EH (cell line): ENCODE measurements at regions not wholly inside any gene's neighbourhood (a gene's known extent, or its start where the extent isn't known, plus 50 kb on each side); places are given as distances from the start of the nearest gene placed in this dataset.
A peak's percentile ranks its signal among the peaks of the same experiment; 100 is the strongest.
"Not testable (repeated sequence)": the region's sequence is repeated elsewhere in the genome, so short reads cannot be mapped to it uniquely, and the experiment has no call there.

Experiments
- DNase-seq: peaks from one replicate; pipeline ENCODE4 v3.0.0-alpha.2; 2015; ENCODE audit warnings: low read depth

DNA sequence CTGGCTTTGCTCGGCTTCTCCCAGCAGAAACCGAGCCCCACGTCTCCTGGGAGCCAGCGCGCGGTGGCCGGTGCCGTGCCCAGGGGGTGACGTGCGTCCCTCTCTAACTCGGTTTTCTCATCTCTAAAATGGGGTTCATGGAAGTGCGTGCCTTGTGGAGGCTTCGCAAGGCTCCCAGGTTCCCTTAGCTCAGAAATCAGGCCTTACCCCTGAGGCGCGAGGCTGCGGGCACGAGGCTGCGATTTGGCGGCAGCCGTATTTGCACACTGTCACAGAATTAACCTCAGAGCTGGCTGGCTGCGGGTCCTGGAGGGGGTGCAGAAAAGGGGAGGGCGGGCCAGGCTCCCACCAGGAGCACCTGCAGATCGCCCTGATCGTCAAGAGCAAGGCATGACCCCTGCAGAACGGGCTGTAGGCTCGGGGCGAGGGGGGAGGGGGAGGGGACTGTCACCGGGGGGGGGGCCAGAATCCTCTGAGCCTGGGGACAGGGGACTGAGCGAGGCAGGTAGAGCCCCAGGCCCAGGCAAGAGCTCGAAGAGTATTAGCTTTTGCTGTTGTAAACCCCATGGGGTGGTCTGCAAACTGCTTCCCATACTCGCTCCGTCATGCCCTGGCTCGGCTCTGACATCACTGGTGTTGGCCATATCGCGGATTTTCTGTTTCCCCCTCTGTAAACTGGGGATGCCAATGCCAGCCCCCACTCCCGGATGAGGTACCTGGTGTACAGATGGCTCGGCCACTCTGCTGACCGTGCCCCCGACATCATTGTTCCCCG is 62.2 kb downstream of the CCNE1 start:
- DNase-seq, result no peak

DNA sequence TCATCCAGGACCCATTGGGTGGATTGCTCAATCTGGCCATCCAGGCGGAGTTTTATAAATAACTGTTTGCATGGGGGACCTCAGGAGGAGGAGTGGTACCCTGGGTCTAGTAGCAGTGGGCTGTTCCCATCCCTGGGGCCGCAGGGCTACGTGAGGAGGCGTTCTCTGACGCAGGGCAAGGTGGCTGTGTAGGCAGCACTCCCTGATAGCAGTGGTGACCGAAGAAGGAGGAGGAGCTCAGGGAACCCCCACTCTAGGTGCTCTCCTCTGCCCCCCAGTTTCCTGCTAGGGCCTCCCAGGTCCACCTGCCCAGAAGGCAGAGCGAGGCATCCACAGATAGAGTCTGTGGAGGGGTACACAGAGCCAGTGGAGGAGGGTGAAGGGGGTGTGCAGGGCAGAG is 64.1 kb downstream of the CCNE1 start:
- no peak for DNase-seq

GRCh38 chr19:29876414-29876813 is 64.6 kb downstream of the CCNE1 start:
- DNase-seq, result no peak

- DNase-seq, result not testable (repeated sequence)
Observed at GRCh38 chr19:29876908-29877307, 65.1 kb downstream of the CCNE1 start.

GRCh38 chr19:29878973-29879654 is 62.9 kb upstream of the URI1 start:
- DNase-seq, result peak; percentile 61

DNA sequence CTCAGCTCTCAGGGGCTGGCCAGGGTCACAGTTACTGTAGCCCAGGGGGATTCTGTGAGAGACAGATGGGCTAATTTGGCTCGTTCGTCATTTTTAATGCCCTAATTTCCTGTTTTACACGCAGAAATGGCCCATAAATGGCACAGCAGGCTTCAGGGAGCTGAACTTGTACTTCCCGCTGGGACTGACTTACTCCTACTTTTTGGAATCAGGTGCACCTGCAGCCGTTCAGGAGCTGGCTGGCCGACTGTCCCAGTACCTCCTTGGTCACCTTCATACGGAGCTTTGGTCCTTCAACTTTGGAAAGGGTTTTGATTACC is 62.4 kb upstream of the URI1 start:
- no peak for DNase-seq

- no peak for DNase-seq
Observed at GRCh38 chr19:29880498-29881081, 61.4 kb upstream of the URI1 start.

DNA sequence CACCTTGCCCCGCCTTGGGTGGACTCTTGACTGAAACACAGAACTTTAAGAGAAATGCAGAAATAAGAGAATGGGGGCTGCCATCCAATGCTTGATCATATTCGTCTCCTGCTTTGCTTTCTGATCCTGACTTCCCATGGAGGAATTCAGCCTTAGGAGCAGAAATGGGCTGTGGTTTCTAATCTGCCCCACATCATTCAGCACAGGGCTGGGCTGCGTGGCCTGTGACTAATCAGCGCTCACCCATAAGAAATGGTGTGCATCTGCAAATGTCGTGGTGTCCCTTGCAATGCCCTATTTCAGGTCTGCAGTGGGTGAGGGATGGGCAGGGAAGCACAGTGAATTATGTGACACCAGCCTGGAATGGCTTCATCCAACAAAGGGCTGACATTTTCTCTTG is 60.7 kb upstream of the URI1 start:
- peak; percentile 36 for DNase-seq

DNA sequence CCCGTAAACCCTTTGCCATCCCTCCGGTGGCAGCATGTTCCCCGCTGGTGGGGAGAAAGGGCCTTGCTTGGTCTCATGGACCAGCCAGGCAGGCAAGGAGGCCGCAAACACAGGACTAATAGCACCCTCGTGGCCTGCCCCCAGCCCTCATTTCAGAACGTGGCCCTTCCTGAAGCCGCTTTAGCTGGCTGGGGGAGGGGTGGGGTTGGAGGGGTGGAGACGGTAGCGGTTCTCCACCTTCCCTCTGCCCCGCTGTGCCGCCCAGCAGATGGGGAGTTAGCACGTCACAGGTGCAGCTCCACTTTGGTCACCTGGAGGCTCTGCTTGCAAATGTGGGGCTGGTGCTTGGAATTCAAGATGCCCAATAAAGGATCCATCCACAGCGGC is 59.3 kb upstream of the URI1 start:
- DNase-seq, result no peak

GRCh38 chr19:29884044-29884443 is 58.0 kb upstream of the URI1 start:
- DNase-seq, result no peak

DNA sequence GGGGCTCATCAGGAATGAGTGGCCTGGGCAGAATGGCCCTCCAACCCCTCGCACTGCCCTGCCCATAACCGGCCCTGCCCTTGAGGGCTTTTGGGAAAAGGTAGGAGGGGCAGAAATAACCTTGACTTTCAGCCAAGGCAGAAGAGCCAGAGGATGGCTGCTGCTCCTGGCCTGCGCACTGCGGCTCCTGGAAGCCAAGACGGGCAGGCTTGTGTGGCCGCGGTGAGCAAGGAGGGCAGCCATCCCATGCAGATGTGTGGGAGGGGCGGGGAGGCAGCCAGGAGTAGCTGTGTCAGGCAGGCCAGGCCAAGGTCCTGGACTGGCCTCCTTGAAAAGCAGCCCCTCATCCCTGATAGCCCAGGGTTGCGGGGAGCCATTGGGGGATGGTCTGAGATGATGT is 57.6 kb upstream of the URI1 start:
- DNase-seq, result no peak

- DNase-seq, result not testable (repeated sequence)
Observed at GRCh38 chr19:29886106-29886505, 55.9 kb upstream of the URI1 start.

DNA sequence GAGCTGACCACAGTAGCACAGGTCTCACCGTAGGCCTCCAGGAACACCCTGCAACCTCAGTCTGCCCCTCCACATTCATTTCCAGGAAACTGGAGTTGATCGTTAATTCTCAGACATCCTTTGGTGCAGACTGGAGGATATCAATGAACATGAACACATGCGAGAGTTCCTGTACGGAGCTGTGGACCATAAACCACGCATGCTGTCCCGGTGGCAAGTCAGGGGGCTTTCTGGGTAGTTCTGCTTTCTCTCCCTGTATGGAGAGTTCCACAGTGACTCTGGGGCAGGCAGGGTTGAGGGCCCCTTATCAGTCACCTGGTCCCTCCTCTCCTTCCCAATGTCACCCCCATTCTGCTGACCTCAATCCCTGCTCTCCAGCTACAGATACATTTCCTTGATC is 55.5 kb upstream of the URI1 start:
- DNase-seq, result no peak

DNA sequence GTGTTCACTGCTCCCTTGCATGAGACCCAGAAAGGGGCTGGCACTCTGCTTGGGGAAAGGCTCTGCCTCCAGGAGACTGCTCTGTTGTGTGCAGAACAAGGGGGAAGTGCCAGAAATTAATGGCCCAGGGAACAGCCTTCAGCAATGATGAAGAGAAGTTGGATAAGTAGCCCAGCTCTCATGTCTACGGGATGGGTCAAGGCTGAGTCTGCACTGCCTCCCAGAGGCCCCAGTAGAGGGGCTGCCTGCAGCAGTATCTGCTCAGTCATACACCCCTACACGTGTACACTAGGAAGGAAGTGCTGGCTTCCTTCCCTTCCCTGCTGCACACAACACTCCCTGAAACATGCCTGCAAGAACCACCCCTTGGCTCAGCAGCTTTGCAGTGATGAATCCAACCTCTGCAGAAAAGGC is 54.6 kb upstream of the URI1 start:
- peak; percentile 7 for DNase-seq

DNA sequence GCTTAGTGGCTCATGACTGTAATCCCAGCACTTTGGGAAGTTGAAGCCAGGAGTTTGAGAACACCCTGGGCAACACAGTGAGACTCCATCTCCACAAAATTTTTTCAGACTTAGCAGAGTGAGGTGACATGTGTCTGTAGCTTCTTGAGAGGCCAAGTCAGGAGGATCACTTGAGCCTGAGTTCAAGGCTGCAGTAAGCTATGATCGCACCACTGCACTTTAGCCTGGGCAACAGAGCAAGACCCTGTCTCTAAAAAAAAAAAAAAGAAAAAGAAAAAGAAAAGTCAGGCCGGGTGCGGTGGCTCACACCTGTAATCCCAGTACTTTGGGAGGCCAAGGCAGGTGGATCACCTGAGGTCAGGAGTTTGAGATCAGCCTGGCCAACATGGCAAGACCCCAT is 54.0 kb upstream of the URI1 start:
- DNase-seq, result not testable (repeated sequence)

GRCh38 chr19:29889702-29890101 is 52.3 kb upstream of the URI1 start:
- DNase-seq, result no peak

DNA sequence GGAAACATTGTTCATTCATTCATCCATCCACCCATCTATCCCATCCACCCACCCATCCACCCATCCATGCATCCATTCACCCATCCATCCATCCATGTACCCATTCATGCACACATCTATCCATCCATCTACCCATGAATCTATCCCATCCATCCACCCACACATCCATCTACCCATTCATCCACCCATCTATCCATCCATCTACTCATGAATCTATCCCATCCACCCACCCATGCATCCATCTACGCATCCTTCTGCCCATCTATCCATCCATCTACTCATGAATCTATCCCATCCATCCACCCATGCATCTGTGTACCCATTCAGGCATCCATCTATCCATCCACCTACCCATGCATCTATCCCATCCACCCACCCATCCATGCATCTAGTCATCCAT is 51.6 kb upstream of the URI1 start:
- no peak for DNase-seq
